Neural progenitor cell (in vitro differentiated cells): ENCODE measurements at regions not wholly inside any gene's neighbourhood (a gene's known extent, or its start where the extent isn't known, plus 50 kb on each side); places are given as distances from the start of the nearest gene placed in this dataset.
A peak's percentile ranks its signal among the peaks of the same experiment; 100 is the strongest.

Source experiments
- DNase-seq: peaks from one replicate; pipeline ENCODE4 v3.0.0-alpha.2; 2016; ENCODE audit warnings: low spot score
- H2AFZ ChIP-seq: fragments of 200-600 bp; sonication (generic); replicated peaks from 2 replicates; pipeline ENCODE4 v1.6.1; 2016; ENCODE audit warnings: antibody characterized with exemption
- H3F3A ChIP-seq: fragments of 200-600 bp; sonication (generic); 2 replicates; pipeline ENCODE4 v1.6.1; 2016; ENCODE audit warnings: antibody characterized with exemption, low read depth
- H3K27ac ChIP-seq: fragments of 200-600 bp; sonication (generic); 2 replicates; pipeline ENCODE4 v1.5.1; 2016; ENCODE audit warnings: mild to moderate bottlenecking
- H3K27me3 ChIP-seq: fragments of 200-600 bp; sonication (generic); 2 replicates; pipeline ENCODE4 v1.6.1; 2016; ENCODE audit warnings: mild to moderate bottlenecking, moderate library complexity
- H3K36me3 ChIP-seq: fragments of 200-600 bp; sonication (generic); 2 replicates; pipeline ENCODE4 v1.5.1; 2016
- H3K4me1 ChIP-seq: fragments of 200-600 bp; sonication (generic); 2 replicates; pipeline ENCODE4 v1.6.1; 2016; ENCODE audit warnings: mixed run types
- H3K4me2 ChIP-seq: fragments of 200-600 bp; sonication (generic); 2 replicates; pipeline ENCODE4 v1.6.1; 2016
- H3K4me3 ChIP-seq: fragments of 200-600 bp; sonication (generic); 2 replicates; pipeline ENCODE4 v1.5.1; 2016
- H3K79me2 ChIP-seq: fragments of 200-600 bp; sonication (generic); 2 replicates; pipeline ENCODE4 v1.6.1; 2016; ENCODE audit warnings: low read depth
- H3K9ac ChIP-seq: fragments of 200-600 bp; sonication (generic); 2 replicates; pipeline ENCODE4 v1.6.1; 2016
- H3K9me3 ChIP-seq: fragments of 200-600 bp; sonication (generic); 2 replicates; pipeline ENCODE4 v1.5.1; 2016; ENCODE audit warnings: low read depth
- H4K20me1 ChIP-seq: fragments of 200-600 bp; sonication (generic); 2 replicates; pipeline ENCODE4 v1.6.1; 2016; ENCODE audit warnings: low read depth
- H3K27ac Mint-ChIP-seq: 3 replicates; pipeline ENCODE4 v1.8.0; 2021; ENCODE audit warnings: mixed read lengths
- H3K27me3 Mint-ChIP-seq: 2 replicates; pipeline ENCODE4 v1.8.0; 2022; ENCODE audit warnings: low read depth, mild to moderate bottlenecking, inconsistent platforms, moderate library complexity, mixed read lengths; ENCODE audit not compliant: insufficient read depth
- H3K36me3 Mint-ChIP-seq: 3 replicates; pipeline ENCODE4 v1.8.0; 2021; ENCODE audit warnings: mixed read lengths
- H3K4me1 Mint-ChIP-seq: 3 replicates; pipeline ENCODE4 v1.8.0; 2021; ENCODE audit warnings: mixed read lengths
- H3K4me3 Mint-ChIP-seq: 3 replicates; pipeline ENCODE4 v1.8.0; 2021; ENCODE audit warnings: mild to moderate bottlenecking, moderate library complexity, mixed read lengths
- H3K9me3 Mint-ChIP-seq: 3 replicates; pipeline ENCODE4 v1.8.0; 2020; ENCODE audit warnings: mixed read lengths
- EZH2 ChIP-seq: fragments of 200-600 bp; sonication (generic); IDR thresholded peaks from 2 replicates; pipeline ENCODE4 v1.6.1; 2017; ENCODE audit warnings: antibody characterized with exemption, mild to moderate bottlenecking, moderate library complexity
- EZH2phosphoT487 ChIP-seq: fragments of 200-600 bp; sonication (generic); IDR thresholded peaks from 2 replicates; pipeline ENCODE4 v1.6.1; 2017; ENCODE audit warnings: antibody characterized with exemption
- TF ChIP-seq, protein P1 (sequence below): fragments of 200-600 bp; sonication (generic); IDR thresholded peaks from 2 replicates; pipeline ENCODE4 v1.5.1; 2017; ENCODE audit warnings: antibody characterized with exemption, mild to moderate bottlenecking

DNA sequence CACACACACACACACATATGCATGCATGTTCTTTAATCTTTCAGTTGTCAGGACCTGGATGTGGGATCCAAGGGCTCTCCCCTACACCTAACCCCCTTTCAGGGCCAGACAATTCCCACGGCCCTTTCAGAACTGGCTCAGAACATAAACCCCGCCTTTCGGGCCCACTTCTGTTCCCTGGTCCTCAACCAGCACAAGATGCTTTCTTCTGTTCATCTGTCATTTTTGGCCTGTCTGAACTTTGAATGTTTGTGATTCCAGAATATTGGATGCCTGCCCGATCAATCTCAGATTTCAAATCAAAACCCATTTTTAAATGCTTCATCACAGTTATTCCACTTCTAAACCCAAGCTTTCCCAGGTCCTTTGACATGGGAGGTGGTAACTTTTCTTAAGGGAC is 167.3 kb downstream of the USP12 start:
- peak overlapping the region; percentile 30 for H3K4me3 Mint-ChIP-seq
- DNase-seq, result no peak
- no peak overlapping the region for H2AFZ ChIP-seq
- no peaks in the 10 kb centered on the region for H3K36me3 ChIP-seq
- no peak for TF ChIP-seq EZH2phosphoT487
- TF ChIP-seq, protein P1, sequence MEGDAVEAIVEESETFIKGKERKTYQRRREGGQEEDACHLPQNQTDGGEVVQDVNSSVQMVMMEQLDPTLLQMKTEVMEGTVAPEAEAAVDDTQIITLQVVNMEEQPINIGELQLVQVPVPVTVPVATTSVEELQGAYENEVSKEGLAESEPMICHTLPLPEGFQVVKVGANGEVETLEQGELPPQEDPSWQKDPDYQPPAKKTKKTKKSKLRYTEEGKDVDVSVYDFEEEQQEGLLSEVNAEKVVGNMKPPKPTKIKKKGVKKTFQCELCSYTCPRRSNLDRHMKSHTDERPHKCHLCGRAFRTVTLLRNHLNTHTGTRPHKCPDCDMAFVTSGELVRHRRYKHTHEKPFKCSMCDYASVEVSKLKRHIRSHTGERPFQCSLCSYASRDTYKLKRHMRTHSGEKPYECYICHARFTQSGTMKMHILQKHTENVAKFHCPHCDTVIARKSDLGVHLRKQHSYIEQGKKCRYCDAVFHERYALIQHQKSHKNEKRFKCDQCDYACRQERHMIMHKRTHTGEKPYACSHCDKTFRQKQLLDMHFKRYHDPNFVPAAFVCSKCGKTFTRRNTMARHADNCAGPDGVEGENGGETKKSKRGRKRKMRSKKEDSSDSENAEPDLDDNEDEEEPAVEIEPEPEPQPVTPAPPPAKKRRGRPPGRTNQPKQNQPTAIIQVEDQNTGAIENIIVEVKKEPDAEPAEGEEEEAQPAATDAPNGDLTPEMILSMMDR, result no peak
- TF ChIP-seq EZH2, result no peak
- H3K36me3 Mint-ChIP-seq, result no peaks in the 10 kb centered on the region
- H3K4me1 ChIP-seq, result peaks cover 19% of the 10 kb centered on the region
- H3K4me2 ChIP-seq, result no peak overlapping the region
- no peaks in the 10 kb centered on the region for H4K20me1 ChIP-seq
- no peak overlapping the region for H3K27ac ChIP-seq
- no peaks in the 10 kb centered on the region for H3K79me2 ChIP-seq
- H3K27me3 Mint-ChIP-seq, result peaks cover 11% of the 10 kb centered on the region
- H3F3A ChIP-seq, result no peaks in the 10 kb centered on the region
- H3K9ac ChIP-seq, result no peak overlapping the region
- peaks cover 30% of the 10 kb centered on the region for H3K27me3 ChIP-seq
- peaks cover 14% of the 10 kb centered on the region for H3K4me1 Mint-ChIP-seq
- H3K9me3 Mint-ChIP-seq, result no peaks in the 10 kb centered on the region
- no peaks in the 10 kb centered on the region for H3K9me3 ChIP-seq
- no peak overlapping the region for H3K27ac Mint-ChIP-seq
- no peak overlapping the region for H3K4me3 ChIP-seq

DNA sequence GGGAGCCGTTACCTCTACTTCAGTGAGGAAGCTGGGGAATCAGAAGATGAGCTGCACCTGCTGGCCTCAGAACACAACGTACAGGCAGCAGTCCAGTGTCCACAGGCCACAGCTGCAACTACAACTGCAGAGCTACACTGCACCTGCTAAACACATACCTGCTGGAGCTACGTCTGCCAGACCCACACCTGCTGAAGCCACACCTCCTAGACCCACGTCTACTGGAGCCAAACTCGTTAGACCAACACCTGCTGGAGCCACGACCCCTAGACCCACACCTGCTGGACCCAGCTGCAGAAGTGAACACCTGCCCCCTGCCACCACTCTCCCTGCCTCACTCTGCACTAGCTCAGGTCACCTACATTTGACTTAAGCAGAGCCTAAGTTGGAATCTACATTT is 169.9 kb downstream of the USP12 start:
- Mint-ChIP-seq H3K4me3 (no peak overlapping the region), H3K9me3 (no peaks in the 10 kb centered on the region), H3K27ac (peak overlapping the region; percentile 42), H3K4me1 (peaks cover 8% of the 10 kb centered on the region), H3K36me3 (no peaks in the 10 kb centered on the region), H3K27me3 (peaks cover 11% of the 10 kb centered on the region)
- H3K27ac ChIP-seq, result no peak overlapping the region
- H3K9me3 ChIP-seq, result no peaks in the 10 kb centered on the region
- no peak overlapping the region for H2AFZ ChIP-seq
- H3K79me2 ChIP-seq, result no peaks in the 10 kb centered on the region
- no peak overlapping the region for H3K4me3 ChIP-seq
- DNase-seq, result no peak
- H3K4me2 ChIP-seq, result no peak overlapping the region
- no peaks in the 10 kb centered on the region for H3K36me3 ChIP-seq
- TF ChIP-seq, protein P1, result no peak
- TF ChIP-seq EZH2phosphoT487 (no peak), EZH2 (no peak)
- no peaks in the 10 kb centered on the region for H4K20me1 ChIP-seq
- no peaks in the 10 kb centered on the region for H3F3A ChIP-seq
- peaks cover 11% of the 10 kb centered on the region for H3K4me1 ChIP-seq
- peaks cover 16% of the 10 kb centered on the region for H3K27me3 ChIP-seq
- no peak overlapping the region for H3K9ac ChIP-seq

DNA sequence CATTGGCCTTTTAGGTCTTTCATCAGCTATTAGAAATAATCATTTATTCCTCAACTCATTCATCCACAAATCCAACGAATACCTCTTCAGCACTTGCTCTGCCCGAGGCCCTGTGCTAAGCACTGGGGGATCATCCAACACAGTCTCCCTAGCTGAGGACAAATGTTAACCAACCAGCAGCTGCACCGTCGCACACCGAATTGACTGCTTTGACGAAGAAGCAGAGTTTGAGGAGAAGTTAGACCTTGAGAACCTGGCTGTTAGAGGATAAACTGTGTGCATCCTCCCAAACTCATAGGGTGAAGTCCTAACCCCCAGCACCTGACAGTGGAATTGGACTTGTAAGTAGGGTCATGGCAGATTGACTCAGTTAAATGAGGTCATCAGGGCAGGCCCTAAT is 170.9 kb downstream of the USP12 start:
- H3K9me3 Mint-ChIP-seq, result peaks cover 4% of the 10 kb centered on the region
- no peak for DNase-seq
- TF ChIP-seq EZH2, result no peak
- TF ChIP-seq EZH2phosphoT487, result no peak
- TF ChIP-seq, protein P1, result no peak

More for the DNA sequence above, 170.9 kb downstream of the USP12 start:
- Histone ChIP-seq H3F3A (no peaks in the 10 kb centered on the region), H3K27me3 (peaks cover 5% of the 10 kb centered on the region), H3K4me1 (peaks cover 3% of the 10 kb centered on the region), H3K9ac (no peak overlapping the region), H3K79me2 (no peaks in the 10 kb centered on the region), H3K27ac (no peak overlapping the region), H2AFZ (no peak overlapping the region), H3K4me3 (no peak overlapping the region), H3K4me2 (no peak overlapping the region), H3K36me3 (no peaks in the 10 kb centered on the region), H4K20me1 (no peaks in the 10 kb centered on the region), H3K9me3 (peaks cover 3% of the 10 kb centered on the region)
- Mint-ChIP-seq H3K4me3 (no peak overlapping the region), H3K27ac (no peak overlapping the region), H3K27me3 (peaks cover 7% of the 10 kb centered on the region), H3K4me1 (peaks cover 5% of the 10 kb centered on the region), H3K36me3 (no peaks in the 10 kb centered on the region)
